HFF-Myc (cell line): ENCODE measurements at regions not wholly inside any gene's neighbourhood (a gene's known extent, or its start where the extent isn't known, plus 50 kb on each side); places are given as distances from the start of the nearest gene placed in this dataset.

Source experiments
- DNase-seq: peaks from one replicate; pipeline ENCODE4 v3.0.0-alpha.2; 2011; ENCODE audit warnings: low read depth; ENCODE audit errors: extremely low read depth
- H3K4me3 ChIP-seq: replicated peaks from 2 replicates; pipeline ENCODE4 v1.5.1; 2011; ENCODE audit warnings: low read depth, mild to moderate bottlenecking, control low read depth, low read length
- TF ChIP-seq, protein P1 (sequence below): IDR thresholded peaks from 2 replicates; pipeline ENCODE4 v1.5.1; 2012; ENCODE audit warnings: mild to moderate bottlenecking, low read depth, low read length, control low read depth; ENCODE audit errors: missing control alignments

DNA sequence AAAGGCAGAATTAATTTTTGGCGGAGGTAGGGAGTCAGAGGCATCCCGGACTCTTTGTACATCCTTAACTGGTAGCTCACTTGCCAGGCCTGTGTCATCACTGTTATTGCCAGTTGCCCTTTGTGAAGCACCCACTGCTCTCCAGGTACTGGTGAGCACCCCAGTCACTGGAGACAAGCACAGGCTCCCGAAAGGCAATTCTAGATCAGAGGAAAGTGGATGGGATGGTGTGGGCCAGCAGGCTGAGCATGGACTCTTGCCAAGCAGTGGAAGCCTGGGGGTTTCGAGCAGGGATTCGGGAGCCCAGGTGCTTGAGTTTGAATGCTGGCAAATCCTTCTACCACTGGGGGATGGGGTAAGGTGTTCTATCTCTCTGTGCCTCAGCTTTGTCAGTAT lies 551.1 kb downstream of the MATN1 start:
- TF ChIP-seq, protein P1, sequence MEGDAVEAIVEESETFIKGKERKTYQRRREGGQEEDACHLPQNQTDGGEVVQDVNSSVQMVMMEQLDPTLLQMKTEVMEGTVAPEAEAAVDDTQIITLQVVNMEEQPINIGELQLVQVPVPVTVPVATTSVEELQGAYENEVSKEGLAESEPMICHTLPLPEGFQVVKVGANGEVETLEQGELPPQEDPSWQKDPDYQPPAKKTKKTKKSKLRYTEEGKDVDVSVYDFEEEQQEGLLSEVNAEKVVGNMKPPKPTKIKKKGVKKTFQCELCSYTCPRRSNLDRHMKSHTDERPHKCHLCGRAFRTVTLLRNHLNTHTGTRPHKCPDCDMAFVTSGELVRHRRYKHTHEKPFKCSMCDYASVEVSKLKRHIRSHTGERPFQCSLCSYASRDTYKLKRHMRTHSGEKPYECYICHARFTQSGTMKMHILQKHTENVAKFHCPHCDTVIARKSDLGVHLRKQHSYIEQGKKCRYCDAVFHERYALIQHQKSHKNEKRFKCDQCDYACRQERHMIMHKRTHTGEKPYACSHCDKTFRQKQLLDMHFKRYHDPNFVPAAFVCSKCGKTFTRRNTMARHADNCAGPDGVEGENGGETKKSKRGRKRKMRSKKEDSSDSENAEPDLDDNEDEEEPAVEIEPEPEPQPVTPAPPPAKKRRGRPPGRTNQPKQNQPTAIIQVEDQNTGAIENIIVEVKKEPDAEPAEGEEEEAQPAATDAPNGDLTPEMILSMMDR: no peak
- H3K4me3 ChIP-seq: no peak overlapping the region
- DNase-seq: no peak

DNA sequence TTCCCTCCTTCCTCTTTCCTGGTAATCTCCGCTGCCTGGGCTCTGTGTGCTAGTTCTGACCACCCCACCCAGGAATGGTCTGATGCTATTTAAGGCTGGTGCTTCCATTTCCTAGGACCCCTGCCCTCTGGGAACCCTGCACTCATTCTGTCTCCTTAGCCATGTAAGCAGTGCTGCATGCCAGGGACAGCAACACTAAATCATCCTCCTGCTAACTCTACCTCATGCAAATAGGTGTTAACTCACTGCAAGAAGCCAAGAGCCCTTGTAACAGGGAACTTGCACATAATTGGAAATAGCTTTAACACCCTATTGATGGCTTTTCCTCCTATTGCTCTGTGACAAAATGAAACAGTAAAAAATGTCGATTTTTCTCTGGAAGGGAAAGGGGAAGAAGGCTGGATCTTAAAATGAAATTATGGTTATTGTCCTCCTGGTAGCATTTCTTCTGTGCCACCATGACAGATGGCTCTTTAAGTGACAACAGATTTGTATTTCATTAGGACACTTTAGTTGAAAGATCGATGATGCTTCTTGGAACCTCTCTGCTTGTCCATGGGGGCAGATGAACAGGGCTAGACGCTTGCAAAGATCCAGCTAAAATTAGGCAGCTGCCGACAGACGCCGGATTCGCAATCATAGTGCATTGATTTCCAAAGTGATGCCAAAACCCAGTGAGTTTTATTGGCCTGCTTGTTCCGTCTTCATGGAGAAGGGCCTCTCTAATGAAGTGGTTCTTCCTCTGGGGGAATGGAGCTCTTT lies 551.7 kb downstream of the MATN1 start:
- DNase-seq: no peak
- TF ChIP-seq, protein P1: no peak
- H3K4me3 ChIP-seq: no peak overlapping the region

DNA sequence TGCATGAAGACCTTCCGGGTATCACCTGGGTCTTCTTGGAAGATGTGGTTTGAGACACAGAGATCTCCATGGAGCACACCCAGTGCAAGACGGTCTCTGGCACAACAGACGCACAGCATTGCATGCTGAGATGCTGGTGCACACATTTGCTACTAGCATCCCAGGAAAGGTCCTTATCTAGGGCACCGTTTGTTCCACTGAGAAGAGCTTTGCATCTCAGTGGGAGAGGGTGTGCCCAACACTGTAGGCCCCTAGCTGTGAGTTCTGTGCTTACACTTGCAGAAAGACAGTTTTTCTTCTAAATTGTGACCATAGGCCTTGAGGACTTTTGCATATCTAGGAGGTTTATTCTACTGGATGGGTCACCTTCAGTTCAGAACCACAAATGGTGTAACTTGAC lies 554.1 kb downstream of the MATN1 start:
- TF ChIP-seq, protein P1: no peak
- no peak for DNase-seq
- H3K4me3 ChIP-seq: no peak overlapping the region

DNA sequence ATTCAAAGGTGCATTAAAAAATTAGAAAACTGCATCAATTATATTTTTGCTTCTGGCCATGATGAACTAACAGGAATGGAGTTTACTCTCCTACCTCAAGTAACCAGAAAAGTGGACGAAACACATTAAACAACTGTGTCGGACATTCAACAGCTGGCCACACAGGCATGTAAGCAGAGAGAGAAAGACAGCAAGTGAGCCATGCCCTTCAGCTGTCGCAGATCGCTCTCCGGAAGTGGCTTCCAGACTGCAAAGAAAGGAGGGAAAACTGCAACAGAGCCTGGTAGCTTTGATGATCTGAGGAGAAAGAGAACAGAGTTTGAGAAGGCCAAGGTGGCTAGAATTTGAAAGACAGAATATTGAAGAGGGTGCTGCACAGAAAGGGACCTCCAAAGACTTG lies 557.2 kb downstream of the MATN1 start:
- no peak for DNase-seq
- H3K4me3 ChIP-seq: no peak overlapping the region
- TF ChIP-seq, protein P1: no peak

DNA sequence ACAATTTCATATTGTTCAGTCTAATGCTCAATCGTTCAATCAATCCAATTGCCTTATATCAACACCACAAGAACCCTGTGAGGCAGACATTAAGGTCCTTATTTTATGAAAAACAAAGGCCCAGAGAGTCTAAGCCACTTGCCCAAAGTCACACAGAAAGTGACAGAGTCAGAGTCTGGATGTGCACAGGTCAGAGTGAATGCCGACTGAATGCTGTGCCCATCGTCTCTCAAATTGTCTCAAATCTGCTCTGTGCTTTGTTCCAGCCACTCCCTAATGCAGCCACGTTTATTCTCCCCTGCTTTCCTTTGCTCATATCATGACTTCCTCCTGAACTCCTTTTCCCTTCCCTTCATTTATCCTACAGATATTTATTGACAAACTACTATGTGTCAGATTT lies 558.3 kb downstream of the MATN1 start:
- H3K4me3 ChIP-seq: no peak overlapping the region
- TF ChIP-seq, protein P1: no peak
- no peak for DNase-seq

DNA sequence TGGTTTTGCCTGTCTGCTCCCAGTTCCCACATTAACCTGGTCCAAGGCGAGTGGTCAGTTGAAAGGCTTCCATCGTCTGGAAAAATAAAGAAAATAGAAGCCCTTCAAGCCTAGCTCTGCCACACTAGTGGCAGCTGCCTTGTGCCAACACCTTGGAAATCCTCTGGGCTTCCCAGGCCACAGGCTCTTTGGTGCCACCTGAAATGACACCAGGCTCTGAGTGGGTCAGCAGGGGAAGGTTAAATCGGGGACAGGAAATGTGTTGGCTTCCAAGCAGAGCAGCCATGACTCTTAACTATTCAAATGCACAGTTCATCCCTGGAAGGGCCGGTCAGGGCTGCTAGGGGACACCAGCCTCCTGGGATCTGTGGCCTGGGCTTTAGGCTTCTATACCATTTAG lies 558.7 kb downstream of the MATN1 start:
- TF ChIP-seq, protein P1: no peak
- H3K4me3 ChIP-seq: no peak overlapping the region
- DNase-seq: no peak

DNA sequence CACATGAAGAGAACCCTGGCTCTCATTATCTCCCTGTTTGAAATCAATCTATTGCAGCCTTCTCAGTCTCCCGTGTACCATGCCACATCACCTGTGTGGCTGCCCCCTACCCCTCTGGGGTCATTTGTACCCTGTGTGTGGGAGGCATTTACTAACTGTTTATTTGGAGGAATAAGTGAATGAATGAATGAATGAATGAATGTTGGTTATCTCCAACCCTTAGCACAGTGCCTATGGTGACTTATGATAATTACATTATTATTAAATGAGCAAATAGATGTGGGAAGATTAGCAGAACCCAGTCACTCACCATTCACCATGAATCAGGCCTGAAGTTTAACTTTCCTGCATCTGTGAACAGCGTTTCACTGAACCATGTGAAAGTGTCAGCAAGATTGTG lies 560.8 kb downstream of the MATN1 start:
- H3K4me3 ChIP-seq: no peak overlapping the region
- TF ChIP-seq, protein P1: no peak
- no peak for DNase-seq
